Adipocyte (in vitro differentiated cells): ENCODE measurements at regions not wholly inside any gene's neighbourhood (a gene's known extent, or its start where the extent isn't known, plus 50 kb on each side); places are given as distances from the start of the nearest gene placed in this dataset.
"Not testable (repeated sequence)": the region's sequence is repeated elsewhere in the genome, so short reads cannot be mapped to it uniquely, and the experiment has no call there.

Experiments
- DNase-seq: peaks from one replicate; pipeline ENCODE4 v3.0.0-alpha.2; 2015; ENCODE audit warnings: low read depth
- H3K27me3 ChIP-seq: replicated peaks from 2 replicates; pipeline ENCODE4 v1.7.0; 2013; ENCODE audit warnings: mild to moderate bottlenecking, low read length, moderate library complexity; ENCODE audit not compliant: control insufficient read depth, insufficient read depth
- H3K36me3 ChIP-seq: 2 replicates; pipeline ENCODE4 v1.7.0; 2013; ENCODE audit warnings: low read length, mild to moderate bottlenecking, moderate library complexity; ENCODE audit not compliant: control insufficient read depth, insufficient read depth, severe bottlenecking
- H3K4me1 ChIP-seq: 2 replicates; pipeline ENCODE4 v1.7.0; 2013; ENCODE audit warnings: mild to moderate bottlenecking, low read length, moderate library complexity; ENCODE audit not compliant: control insufficient read depth, insufficient read depth
- H3K4me3 ChIP-seq: 2 replicates; pipeline ENCODE4 v1.7.0; 2013; ENCODE audit warnings: mild to moderate bottlenecking, low read length, moderate library complexity
- H3K9ac ChIP-seq: 2 replicates; pipeline ENCODE4 v1.7.0; 2013; ENCODE audit warnings: mild to moderate bottlenecking, low read length, moderate library complexity
- H3K9me3 ChIP-seq: 2 replicates; pipeline ENCODE4 v1.7.0; 2013; ENCODE audit warnings: mild to moderate bottlenecking, low read length, moderate library complexity; ENCODE audit not compliant: control insufficient read depth

GRCh38 chr1:120593648-120594047, 130.1 kb upstream of the NBPF26 start:
- DNase-seq, H3K27me3 ChIP-seq, H3K9me3 ChIP-seq, H3K4me1 ChIP-seq, H3K9ac ChIP-seq, H3K4me3 ChIP-seq, H3K36me3 ChIP-seq: not testable (repeated sequence)

GRCh38 chr1:120598331-120598951, 125.3 kb upstream of the NBPF26 start:
- not testable (repeated sequence) for H3K4me3 ChIP-seq, H3K4me1 ChIP-seq, H3K27me3 ChIP-seq, H3K9me3 ChIP-seq, H3K36me3 ChIP-seq, H3K9ac ChIP-seq, DNase-seq

- H3K9me3 ChIP-seq, H3K4me3 ChIP-seq, DNase-seq, H3K27me3 ChIP-seq, H3K9ac ChIP-seq, H3K36me3 ChIP-seq, H3K4me1 ChIP-seq: not testable (repeated sequence)
Measured at GRCh38 chr1:120599511-120599910, 124.2 kb upstream of the NBPF26 start.

GRCh38 chr1:120600442-120601041, 123.2 kb upstream of the NBPF26 start:
- H3K4me3 ChIP-seq, H3K9me3 ChIP-seq, H3K4me1 ChIP-seq, H3K9ac ChIP-seq, DNase-seq, H3K27me3 ChIP-seq, H3K36me3 ChIP-seq: not testable (repeated sequence)

GRCh38 chr1:120607882-120608281, 115.9 kb upstream of the NBPF26 start:
- H3K27me3 ChIP-seq, H3K36me3 ChIP-seq, DNase-seq, H3K9ac ChIP-seq, H3K4me1 ChIP-seq, H3K9me3 ChIP-seq, H3K4me3 ChIP-seq: not testable (repeated sequence)

- not testable (repeated sequence) for H3K36me3 ChIP-seq, DNase-seq, H3K27me3 ChIP-seq, H3K9ac ChIP-seq, H3K4me3 ChIP-seq, H3K9me3 ChIP-seq, H3K4me1 ChIP-seq
Measured at GRCh38 chr1:120608314-120609014, 115.3 kb upstream of the NBPF26 start.

GRCh38 chr1:120609015-120609573, 114.7 kb upstream of the NBPF26 start:
- not testable (repeated sequence) for H3K4me1 ChIP-seq, H3K27me3 ChIP-seq, H3K4me3 ChIP-seq, DNase-seq, H3K9ac ChIP-seq, H3K9me3 ChIP-seq, H3K36me3 ChIP-seq

- not testable (repeated sequence) for H3K27me3 ChIP-seq, H3K36me3 ChIP-seq, DNase-seq, H3K4me3 ChIP-seq, H3K9me3 ChIP-seq, H3K4me1 ChIP-seq, H3K9ac ChIP-seq
Measured at GRCh38 chr1:120609834-120610233, 113.9 kb upstream of the NBPF26 start.

- H3K4me1 ChIP-seq, H3K27me3 ChIP-seq, H3K9ac ChIP-seq, H3K9me3 ChIP-seq, H3K4me3 ChIP-seq, DNase-seq, H3K36me3 ChIP-seq: not testable (repeated sequence)
Measured at GRCh38 chr1:120614931-120615639, 108.7 kb upstream of the NBPF26 start.

- H3K27me3 ChIP-seq, DNase-seq, H3K4me1 ChIP-seq, H3K4me3 ChIP-seq, H3K9ac ChIP-seq, H3K9me3 ChIP-seq, H3K36me3 ChIP-seq: not testable (repeated sequence)
Measured at GRCh38 chr1:120617493-120617892, 106.3 kb upstream of the NBPF26 start.
